ENCODE measurements at regions not wholly inside any gene's neighbourhood (a gene's known extent, or its start where the extent isn't known, plus 50 kb on each side); places are given as distances from the start of the nearest gene placed in this dataset.

DNA sequence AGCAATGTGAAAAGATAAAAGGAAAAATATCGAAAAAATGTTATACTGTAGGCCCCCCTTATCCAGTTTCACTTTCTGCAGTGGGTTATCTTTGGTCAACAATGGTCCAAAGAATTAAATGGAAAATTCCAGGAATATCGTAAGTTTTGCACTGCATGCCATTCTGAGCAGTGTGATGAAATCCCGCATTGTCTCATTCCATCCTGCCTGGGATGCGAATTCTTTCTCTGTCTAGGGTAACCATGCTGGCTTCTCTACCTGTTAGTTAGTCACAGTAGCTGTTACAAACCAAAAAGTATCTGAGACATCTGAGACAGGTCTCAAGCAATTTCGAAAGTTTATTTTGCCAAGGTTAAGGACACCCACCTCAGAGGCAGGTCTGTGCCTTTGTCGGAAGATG lies 170.3 kb downstream of the COX18 start:
- H3K36me3 ChIP-seq, result no peaks in the 10 kb centered on the region
- no peaks in the 10 kb centered on the region for H3K27me3 ChIP-seq
- H3K4me3 ChIP-seq, result no peak overlapping the region
- intact Hi-C loops (cut with DNase I; ENCODE audit: low total_unique reads), result loop anchor here (10.0 kb wide), 1 partner anchor 124 kb away; no protein-coding TSS in a partner anchor
- no peaks in the 10 kb centered on the region for H3K4me1 ChIP-seq
- in situ Hi-C loops (cut with MboI; ENCODE audit: low sequenced_read_pairs in 4 of 4), result no loop called here
- TF ChIP-seq, protein P1, sequence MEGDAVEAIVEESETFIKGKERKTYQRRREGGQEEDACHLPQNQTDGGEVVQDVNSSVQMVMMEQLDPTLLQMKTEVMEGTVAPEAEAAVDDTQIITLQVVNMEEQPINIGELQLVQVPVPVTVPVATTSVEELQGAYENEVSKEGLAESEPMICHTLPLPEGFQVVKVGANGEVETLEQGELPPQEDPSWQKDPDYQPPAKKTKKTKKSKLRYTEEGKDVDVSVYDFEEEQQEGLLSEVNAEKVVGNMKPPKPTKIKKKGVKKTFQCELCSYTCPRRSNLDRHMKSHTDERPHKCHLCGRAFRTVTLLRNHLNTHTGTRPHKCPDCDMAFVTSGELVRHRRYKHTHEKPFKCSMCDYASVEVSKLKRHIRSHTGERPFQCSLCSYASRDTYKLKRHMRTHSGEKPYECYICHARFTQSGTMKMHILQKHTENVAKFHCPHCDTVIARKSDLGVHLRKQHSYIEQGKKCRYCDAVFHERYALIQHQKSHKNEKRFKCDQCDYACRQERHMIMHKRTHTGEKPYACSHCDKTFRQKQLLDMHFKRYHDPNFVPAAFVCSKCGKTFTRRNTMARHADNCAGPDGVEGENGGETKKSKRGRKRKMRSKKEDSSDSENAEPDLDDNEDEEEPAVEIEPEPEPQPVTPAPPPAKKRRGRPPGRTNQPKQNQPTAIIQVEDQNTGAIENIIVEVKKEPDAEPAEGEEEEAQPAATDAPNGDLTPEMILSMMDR (IDR thresholded peaks at IDR 0.05 in 4 of 5, conservative IDR thresholded peaks at IDR 0.05 in 1 of 5), result no peak
- TF ChIP-seq POLR2A (IDR thresholded peaks at IDR 0.05), result no peak
- H3K9me3 ChIP-seq, result no peaks in the 10 kb centered on the region
- DNase-seq (no peak), ATAC-seq (no peak)
- H3K27ac ChIP-seq, result no peak overlapping the region

DNA sequence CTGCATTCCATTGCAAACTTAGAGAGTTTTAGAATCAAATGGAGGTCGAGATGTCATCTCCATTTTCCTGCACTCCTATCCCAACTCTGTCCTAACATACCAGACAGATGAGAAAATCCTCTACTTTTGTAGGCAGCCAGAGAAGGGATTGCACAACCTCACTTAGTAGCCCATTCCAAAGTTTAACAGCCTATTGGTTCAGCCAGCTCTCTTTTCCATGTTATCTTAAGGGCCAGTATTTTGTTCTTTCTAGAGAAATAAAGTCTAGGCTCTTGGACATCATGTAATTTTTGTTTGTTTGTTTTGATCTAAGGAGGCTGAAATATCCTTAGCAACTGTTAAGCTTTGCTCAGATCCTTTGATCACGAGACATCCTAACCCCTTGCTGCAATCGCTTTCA lies 173.0 kb downstream of the COX18 start:
- intact Hi-C loops (cut with DNase I; ENCODE audit: low total_unique reads), result loop anchor here (10.0 kb wide), 1 partner anchor 122 kb away; no protein-coding TSS in a partner anchor
- Histone ChIP-seq H3K27me3 (no peaks in the 10 kb centered on the region), H3K36me3 (no peaks in the 10 kb centered on the region), H3K9me3 (no peaks in the 10 kb centered on the region), H3K4me1 (no peaks in the 10 kb centered on the region), H3K4me3 (no peak overlapping the region), H3K27ac (peak overlapping the region in 1 of 4 donors; percentile 0)
- TF ChIP-seq POLR2A (IDR thresholded peaks at IDR 0.05), result no peak
- TF ChIP-seq, protein P1 (IDR thresholded peaks at IDR 0.05 in 4 of 5, conservative IDR thresholded peaks at IDR 0.05 in 1 of 5), result no peak
- no peak for DNase-seq
- peak; percentile 87 to 91 for ATAC-seq
- in situ Hi-C loops (cut with MboI; ENCODE audit: low sequenced_read_pairs in 4 of 4), result no loop called here

DNA sequence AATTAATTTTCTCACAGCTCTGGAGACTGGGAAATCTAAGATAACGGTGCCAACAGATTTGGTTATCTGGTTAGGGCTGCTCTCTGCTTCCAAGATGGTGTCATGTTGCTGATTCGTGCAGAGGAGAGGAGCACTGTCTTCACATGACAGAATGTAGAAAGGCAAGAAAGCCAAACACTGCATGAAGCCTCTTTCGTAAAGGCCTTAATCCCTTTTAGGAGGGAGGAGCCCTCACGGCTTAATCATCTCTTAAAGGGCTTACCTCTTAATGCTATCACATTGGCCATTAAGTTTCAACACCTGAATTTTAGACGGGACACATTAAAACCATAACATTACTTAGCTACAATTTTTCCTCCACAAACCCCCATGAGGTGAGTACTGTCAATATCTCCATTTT lies 174.1 kb downstream of the COX18 start:
- Histone ChIP-seq H3K36me3 (no peaks in the 10 kb centered on the region), H3K27ac (no peak overlapping the region), H3K4me1 (no peaks in the 10 kb centered on the region), H3K27me3 (no peaks in the 10 kb centered on the region), H3K9me3 (no peaks in the 10 kb centered on the region), H3K4me3 (no peak overlapping the region)
- no peak for TF ChIP-seq POLR2A (IDR thresholded peaks at IDR 0.05)
- TF ChIP-seq, protein P1 (IDR thresholded peaks at IDR 0.05 in 4 of 5, conservative IDR thresholded peaks at IDR 0.05 in 1 of 5), result no peak
- DNase-seq, result no peak
- no peak for ATAC-seq
- intact Hi-C loops (cut with DNase I; ENCODE audit: low total_unique reads) (loop anchor here (10.0 kb wide), 1 partner anchor 121 kb away; no protein-coding TSS in a partner anchor), in situ Hi-C loops (cut with MboI; ENCODE audit: low sequenced_read_pairs in 4 of 4) (no loop called here)

DNA sequence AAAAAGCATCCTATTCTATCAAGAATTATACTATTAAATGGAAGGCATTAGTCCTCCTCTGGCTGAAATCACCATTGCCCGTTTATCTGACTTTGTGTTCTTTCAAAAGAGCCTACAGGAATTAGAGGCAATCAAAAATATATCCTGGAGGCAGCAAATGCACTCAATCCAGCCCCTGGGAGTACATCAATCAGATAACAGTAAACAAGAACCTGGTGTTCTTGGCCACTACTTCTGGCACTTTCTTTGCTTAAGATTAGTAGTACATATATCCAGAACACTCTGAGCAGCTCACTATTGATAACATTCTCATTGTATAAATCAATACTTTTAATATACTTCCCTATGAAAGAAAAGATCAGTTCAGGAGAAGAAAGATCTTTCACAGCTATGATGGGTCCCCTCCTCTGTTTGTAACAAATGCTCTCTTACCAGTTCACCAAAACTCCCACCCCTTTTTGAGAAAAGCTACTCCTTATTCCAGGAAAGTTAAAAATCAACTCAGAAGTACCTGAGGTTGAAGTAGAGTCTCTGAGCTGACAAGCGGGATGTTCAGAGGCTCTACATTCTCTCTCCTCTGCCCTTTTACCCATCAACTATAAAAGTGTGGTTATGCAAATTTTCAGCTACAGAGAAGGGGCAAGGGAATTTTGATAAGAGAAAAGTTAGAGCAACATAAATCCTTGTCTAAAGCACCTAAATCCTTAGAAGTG lies 176.0 kb downstream of the COX18 start:
- no peaks in the 10 kb centered on the region for H3K36me3 ChIP-seq
- H3K27ac ChIP-seq, result peak overlapping the region in 1 of 4 donors; percentile 35
- TF ChIP-seq, protein P1 (IDR thresholded peaks at IDR 0.05 in 4 of 5, conservative IDR thresholded peaks at IDR 0.05 in 1 of 5), result no peak
- TF ChIP-seq POLR2A (IDR thresholded peaks at IDR 0.05), result no peak
- no peaks in the 10 kb centered on the region for H3K4me1 ChIP-seq
- no peaks in the 10 kb centered on the region for H3K27me3 ChIP-seq
- DNase-seq, result no peak
- in situ Hi-C loops (cut with MboI; ENCODE audit: low sequenced_read_pairs in 4 of 4), result no loop called here
- ATAC-seq, result no peak
- H3K9me3 ChIP-seq, result no peaks in the 10 kb centered on the region
- intact Hi-C loops (cut with DNase I; ENCODE audit: low total_unique reads), result loop anchor here (10.0 kb wide), 1 partner anchor 119 kb away; no protein-coding TSS in a partner anchor
- H3K4me3 ChIP-seq, result no peak overlapping the region

Measured in gastrocnemius medialis (tissue), 4 donors.